ENCODE measurements at regions not wholly inside any gene's neighbourhood (a gene's known extent, or its start where the extent isn't known, plus 50 kb on each side); places are given as distances from the start of the nearest gene placed in this dataset.
"Not testable (repeated sequence)": the region's sequence is repeated elsewhere in the genome, so short reads cannot be mapped to it uniquely, and the experiment has no call there.

- TF ChIP-seq Cebpa-rat (IDR thresholded peaks at IDR 0.05): no peak
- no peaks in the 10 kb centered on the region for H4K20me1 ChIP-seq
- H3K27ac ChIP-seq: no peak overlapping the region
- H3K36me3 ChIP-seq: no peaks in the 10 kb centered on the region
- no peaks in the 10 kb centered on the region for H3K27me3 ChIP-seq
- no peaks in the 10 kb centered on the region for H3K4me1 ChIP-seq
- H3K4me2 ChIP-seq: no peak overlapping the region
- H3K9ac ChIP-seq: no peak overlapping the region
- H3K4me3 ChIP-seq: no peak overlapping the region
- no peaks in the 10 kb centered on the region for H3K9me3 ChIP-seq (replicated peaks in 1 of 11)
Observed at GRCh38 chr3:193129607-193130006, 111.4 kb upstream of the PLAAT1 start.

GRCh38 chr3:193130576-193130975, 110.4 kb upstream of the PLAAT1 start:
- no peaks in the 10 kb centered on the region for H3K27me3 ChIP-seq
- H3K4me1 ChIP-seq: no peaks in the 10 kb centered on the region
- no peak overlapping the region for H3K27ac ChIP-seq
- no peak overlapping the region for H3K4me3 ChIP-seq
- H3K9ac ChIP-seq: no peak overlapping the region
- no peak for TF ChIP-seq Cebpa-rat (IDR thresholded peaks at IDR 0.05)
- H3K9me3 ChIP-seq (replicated peaks in 1 of 11): no peaks in the 10 kb centered on the region
- H3K36me3 ChIP-seq: no peaks in the 10 kb centered on the region
- no peak overlapping the region for H3K4me2 ChIP-seq
- no peaks in the 10 kb centered on the region for H4K20me1 ChIP-seq

GRCh38 chr3:193132241-193132640, 108.8 kb upstream of the PLAAT1 start:
- Histone ChIP-seq H3K9me3 (replicated peaks in 1 of 11) (no peaks in the 10 kb centered on the region), H4K20me1 (no peaks in the 10 kb centered on the region), H3K4me3 (no peak overlapping the region), H3K4me2 (no peak overlapping the region), H3K36me3 (no peaks in the 10 kb centered on the region), H3K27me3 (no peaks in the 10 kb centered on the region), H3K4me1 (no peaks in the 10 kb centered on the region), H3K9ac (no peak overlapping the region), H3K27ac (no peak overlapping the region)
- TF ChIP-seq Cebpa-rat (IDR thresholded peaks at IDR 0.05): no peak

GRCh38 chr3:193132964-193133363, 108.1 kb upstream of the PLAAT1 start:
- no peak overlapping the region for H3K9ac ChIP-seq
- H3K4me3 ChIP-seq: no peak overlapping the region
- no peak for TF ChIP-seq Cebpa-rat (IDR thresholded peaks at IDR 0.05)
- no peak overlapping the region for H3K4me2 ChIP-seq
- no peaks in the 10 kb centered on the region for H3K36me3 ChIP-seq
- H4K20me1 ChIP-seq: no peaks in the 10 kb centered on the region
- no peaks in the 10 kb centered on the region for H3K9me3 ChIP-seq (replicated peaks in 1 of 11)
- no peaks in the 10 kb centered on the region for H3K4me1 ChIP-seq
- no peak overlapping the region for H3K27ac ChIP-seq
- H3K27me3 ChIP-seq: no peaks in the 10 kb centered on the region

- Histone ChIP-seq H3K9ac (no peak overlapping the region), H3K4me2 (no peak overlapping the region), H3K36me3 (no peaks in the 10 kb centered on the region), H3K4me3 (no peak overlapping the region), H4K20me1 (no peaks in the 10 kb centered on the region), H3K4me1 (peaks cover 0 to 1% (median 0%) of the 10 kb centered on the region in 10 experiments; a peak in 1 of 20 replicates), H3K27me3 (no peaks in the 10 kb centered on the region), H3K9me3 (replicated peaks in 1 of 11) (peaks cover 0 to 7% (median 0%) of the 10 kb centered on the region in 11 experiments; a peak in 1 of 22 replicates), H3K27ac (no peak overlapping the region)
- TF ChIP-seq Cebpa-rat (IDR thresholded peaks at IDR 0.05): no peak
Observed at GRCh38 chr3:193134856-193135255, 106.2 kb upstream of the PLAAT1 start.

- H3K4me3 ChIP-seq: no peak overlapping the region
- no peak for TF ChIP-seq Cebpa-rat (IDR thresholded peaks at IDR 0.05)
- no peaks in the 10 kb centered on the region for H4K20me1 ChIP-seq
- H3K36me3 ChIP-seq: no peaks in the 10 kb centered on the region
- peaks cover 0 to 7% (median 0%) of the 10 kb centered on the region in 11 experiments; a peak in 1 of 22 replicates for H3K9me3 ChIP-seq (replicated peaks in 1 of 11)
- H3K4me1 ChIP-seq: peaks cover 5 to 9% (median 7%) of the 10 kb centered on the region in 10 experiments; a peak in 11 of 20 replicates
- H3K27ac ChIP-seq: no peak overlapping the region
- H3K27me3 ChIP-seq: no peaks in the 10 kb centered on the region
- H3K4me2 ChIP-seq: peak overlapping the region in 10 of 11 experiments; percentile 5 to 57 (median 37); a peak in 17 of 22 replicates
- no peak overlapping the region for H3K9ac ChIP-seq
Observed at GRCh38 chr3:193140381-193140780, 100.6 kb upstream of the PLAAT1 start.

GRCh38 chr3:193145248-193145647, 95.8 kb upstream of the PLAAT1 start:
- no peak for TF ChIP-seq Cebpa-rat (IDR thresholded peaks at IDR 0.05)
- peaks cover 3 to 5% (median 4%) of the 10 kb centered on the region in 10 experiments; a peak in 11 of 20 replicates for H3K4me1 ChIP-seq
- H3K36me3 ChIP-seq: no peaks in the 10 kb centered on the region
- H3K4me3 ChIP-seq: no peak overlapping the region
- H3K27ac ChIP-seq: no peak overlapping the region
- no peak overlapping the region for H3K9ac ChIP-seq
- no peak overlapping the region for H3K4me2 ChIP-seq
- H3K27me3 ChIP-seq: no peaks in the 10 kb centered on the region
- no peaks in the 10 kb centered on the region for H3K9me3 ChIP-seq (replicated peaks in 1 of 11)
- H4K20me1 ChIP-seq: no peaks in the 10 kb centered on the region

- H3K36me3 ChIP-seq: no peaks in the 10 kb centered on the region
- TF ChIP-seq Cebpa-rat (IDR thresholded peaks at IDR 0.05): no peak
- no peak overlapping the region for H3K4me3 ChIP-seq
Observed at GRCh38 chr3:193148688-193149473, 92.1 kb upstream of the PLAAT1 start.

GRCh38 chr3:193149998-193150397, 91.0 kb upstream of the PLAAT1 start:
- Histone ChIP-seq H3K4me2 (no peak overlapping the region), H3K27me3 (no peaks in the 10 kb centered on the region), H3K4me1 (no peaks in the 10 kb centered on the region), H3K9me3 (replicated peaks in 1 of 11) (no peaks in the 10 kb centered on the region), H4K20me1 (no peaks in the 10 kb centered on the region), H3K4me3 (no peak overlapping the region), H3K27ac (no peak overlapping the region), H3K36me3 (no peaks in the 10 kb centered on the region), H3K9ac (no peak overlapping the region)
- TF ChIP-seq Cebpa-rat (IDR thresholded peaks at IDR 0.05): 0 out of 22 replicates have a peak, but pooled peaks of 1 of the 11 experiments have one; percentile 24

More at GRCh38 chr3:193148688-193149473, 92.1 kb upstream of the PLAAT1 start:
- no peak overlapping the region for H3K27ac ChIP-seq
- H3K27me3 ChIP-seq: no peaks in the 10 kb centered on the region
- no peaks in the 10 kb centered on the region for H3K4me1 ChIP-seq
- H4K20me1 ChIP-seq: no peaks in the 10 kb centered on the region
- H3K4me2 ChIP-seq: no peak overlapping the region
- H3K9me3 ChIP-seq (replicated peaks in 1 of 11): no peaks in the 10 kb centered on the region
- no peak overlapping the region for H3K9ac ChIP-seq

GRCh38 chr3:193155044-193155781, 85.8 kb upstream of the PLAAT1 start:
- H3K4me3 ChIP-seq; H3K9me3 ChIP-seq (replicated peaks in 1 of 11); H3K27me3 ChIP-seq; H3K9ac ChIP-seq; H3K27ac ChIP-seq; H4K20me1 ChIP-seq; H3K4me1 ChIP-seq; H3K4me2 ChIP-seq; H3K36me3 ChIP-seq: not testable (repeated sequence)
